ENCODE measurements at regions not wholly inside any gene's neighbourhood (a gene's known extent, or its start where the extent isn't known, plus 50 kb on each side); places are given as distances from the start of the nearest gene placed in this dataset.
"Not testable (repeated sequence)": the region's sequence is repeated elsewhere in the genome, so short reads cannot be mapped to it uniquely, and the experiment has no call there.

GRCh38 chr4:129738175-129738574, 642.2 kb downstream of the C4orf33 start:
- DNase-seq = no peak

- no peak for DNase-seq
Observed at GRCh38 chr4:129747756-129748155, 651.8 kb downstream of the C4orf33 start.

GRCh38 chr4:129748991-129749390, 653.0 kb downstream of the C4orf33 start:
- no peak for DNase-seq

- no peak for DNase-seq
Observed at GRCh38 chr4:129751646-129752045, 655.7 kb downstream of the C4orf33 start.

GRCh38 chr4:129783596-129783995, 687.6 kb downstream of the C4orf33 start:
- no peak for DNase-seq

GRCh38 chr4:129788486-129788885, 692.5 kb downstream of the C4orf33 start:
- DNase-seq = no peak

GRCh38 chr4:129804461-129804981, 708.6 kb downstream of the C4orf33 start:
- DNase-seq = no peak

- DNase-seq = no peak
Observed at GRCh38 chr4:129806986-129807385, 711.0 kb downstream of the C4orf33 start.

GRCh38 chr4:129808242-129808641, 712.3 kb downstream of the C4orf33 start:
- DNase-seq = no peak

GRCh38 chr4:129821073-129821472, 725.1 kb downstream of the C4orf33 start:
- DNase-seq = no peak

- no peak for DNase-seq
Observed at GRCh38 chr4:129821963-129822362, 726.0 kb downstream of the C4orf33 start.

- no peak for DNase-seq
Observed at GRCh38 chr4:129822701-129823100, 726.7 kb downstream of the C4orf33 start.

GRCh38 chr4:129823105-129823504, 727.2 kb downstream of the C4orf33 start:
- DNase-seq = no peak

- DNase-seq = no peak
Observed at GRCh38 chr4:129829373-129829772, 733.4 kb downstream of the C4orf33 start.

GRCh38 chr4:129839687-129840086, 743.7 kb downstream of the C4orf33 start:
- no peak for DNase-seq

GRCh38 chr4:129842096-129842495, 746.1 kb downstream of the C4orf33 start:
- no peak for DNase-seq

- DNase-seq = no peak
Observed at GRCh38 chr4:129852434-129852833, 756.5 kb downstream of the C4orf33 start.

- not testable (repeated sequence) for DNase-seq
Observed at GRCh38 chr4:129853685-129854467, 757.9 kb downstream of the C4orf33 start.

- DNase-seq = no peak
Observed at GRCh38 chr4:129862461-129862860, 766.5 kb downstream of the C4orf33 start.

GRCh38 chr4:129863206-129863605, 767.3 kb downstream of the C4orf33 start:
- DNase-seq = no peak

- DNase-seq = no peak
Observed at GRCh38 chr4:129883996-129884395, 788.0 kb downstream of the C4orf33 start.

GRCh38 chr4:129897111-129897510, 801.2 kb downstream of the C4orf33 start:
- DNase-seq = no peak

GRCh38 chr4:129899849-129900248, 803.9 kb downstream of the C4orf33 start:
- DNase-seq = no peak

- DNase-seq = no peak
Observed at GRCh38 chr4:129900430-129900953, 804.5 kb downstream of the C4orf33 start.

- no peak for DNase-seq
Observed at GRCh38 chr4:129901205-129901604, 805.3 kb downstream of the C4orf33 start.
